HEK293 (cell line): ENCODE measurements at regions not wholly inside any gene's neighbourhood (a gene's known extent, or its start where the extent isn't known, plus 50 kb on each side); places are given as distances from the start of the nearest gene placed in this dataset.
"Not testable (repeated sequence)": the region's sequence is repeated elsewhere in the genome, so short reads cannot be mapped to it uniquely, and the experiment has no call there.

Experiments
- CTCF ChIA-PET: fragments of 350-600 bp; formaldehyde crosslinking; extraction: SDS; loops from one replicate; lab custom pipeline; 2021; ENCODE audit warnings: antibody characterized with exemption; lab: Yijun Ruan, JAX
- POLR2A ChIA-PET: fragments of 300-600 bp; formaldehyde crosslinking; extraction: SDS; loops from one replicate; lab custom pipeline; 2020; ENCODE audit warnings: antibody characterized with exemption, inconsistent platforms; lab: Yijun Ruan, JAX
- H3K27ac ChIP-seq: fragments of 200-500 bp; sonication (Bioruptor generic); 2 replicates; pipeline ENCODE4 v1.5.1; 2014; ENCODE audit warnings: low read depth, low read length, control low read depth, inconsistent platforms; ENCODE audit errors: extremely low read depth
- H3K36me3 ChIP-seq, 2 experiments: fragments of 200-500 bp in 1 of 2; sonication (Bioruptor generic) in 1 of 2; 1 replicate in 1 of 2; 2 replicates in 1 of 2; pipeline ENCODE4 v1.5.1; 2014 to 2017; ENCODE audit warnings: inconsistent platforms in 2 of 2, low read length in 2 of 2; ENCODE audit not compliant: control insufficient read depth in 2 of 2, insufficient read depth in 1 of 2
- H3K4me1 ChIP-seq: fragments of 200-500 bp; sonication (Bioruptor generic); 2 replicates; pipeline ENCODE4 v1.5.1; 2014; ENCODE audit warnings: mild to moderate bottlenecking, low read length, inconsistent platforms; ENCODE audit not compliant: control insufficient read depth, insufficient read depth
- H3K4me3 ChIP-seq: 2 replicates; pipeline ENCODE4 v1.5.1; 2011; ENCODE audit warnings: low read depth, mild to moderate bottlenecking, control low read depth, low read length, moderate library complexity
- H3K9me3 ChIP-seq: fragments of 200-500 bp; sonication (Bioruptor generic); 2 replicates; pipeline ENCODE4 v1.5.1; 2014; ENCODE audit warnings: low read depth, low read length, inconsistent platforms; ENCODE audit not compliant: control insufficient read depth, insufficient read depth
- GLI4 ChIP-seq: fragments of 450-650 bp; formaldehyde crosslinking; IDR thresholded peaks from 2 replicates; pipeline ENCODE4 v1.5.1; 2016; ENCODE audit warnings: missing biosample characterization, missing genetic modification characterization
- GLIS2 ChIP-seq: fragments of 450-650 bp; formaldehyde crosslinking; IDR thresholded peaks from 2 replicates; pipeline ENCODE4 v1.5.1; 2016; ENCODE audit warnings: missing biosample characterization, missing genetic modification characterization
- KLF16 ChIP-seq: fragments of 450-650 bp; formaldehyde crosslinking; IDR thresholded peaks from 2 replicates; pipeline ENCODE4 v1.5.1; 2017; ENCODE audit warnings: missing biosample characterization, missing genetic modification characterization
- KLF9 ChIP-seq: fragments of 450-650 bp; formaldehyde crosslinking; IDR thresholded peaks from 2 replicates; pipeline ENCODE4 v1.5.1; 2016; ENCODE audit warnings: missing biosample characterization, missing genetic modification characterization, low read depth
- SP2 ChIP-seq: fragments of 450-650 bp; formaldehyde crosslinking; IDR thresholded peaks from 2 replicates; pipeline ENCODE4 v1.5.1; 2016; ENCODE audit warnings: missing biosample characterization, missing genetic modification characterization
- YY2 ChIP-seq: fragments of 450-650 bp; formaldehyde crosslinking; IDR thresholded peaks from 2 replicates; pipeline ENCODE4 v1.5.1; 2016; ENCODE audit warnings: missing biosample characterization, missing genetic modification characterization
- ZFP41 ChIP-seq: fragments of 450-650 bp; formaldehyde crosslinking; IDR thresholded peaks from 2 replicates; pipeline ENCODE4 v1.5.1; 2016; ENCODE audit warnings: missing biosample characterization, missing genetic modification characterization, borderline replicate concordance
- ZNF112 ChIP-seq: fragments of 450-650 bp; formaldehyde crosslinking; IDR thresholded peaks from 2 replicates; pipeline ENCODE4 v1.5.0; 2017; ENCODE audit warnings: missing biosample characterization, missing genetic modification characterization
- ZNF184 ChIP-seq: fragments of 450-650 bp; IDR thresholded peaks from 2 replicates; pipeline ENCODE4 v1.5.1; 2018; ENCODE audit warnings: missing biosample characterization, mild to moderate bottlenecking, missing genetic modification characterization
- ZNF280C ChIP-seq: fragments of 450-650 bp; formaldehyde crosslinking; IDR thresholded peaks from 2 replicates; pipeline ENCODE4 v1.5.1; 2016; ENCODE audit warnings: missing biosample characterization, missing genetic modification characterization
- ZNF302 ChIP-seq: fragments of 450-650 bp; formaldehyde crosslinking; IDR thresholded peaks from 2 replicates; pipeline ENCODE4 v1.5.1; 2016; ENCODE audit warnings: missing biosample characterization, missing genetic modification characterization, low read depth
- ZNF416 ChIP-seq: fragments of 450-650 bp; formaldehyde crosslinking; IDR thresholded peaks from 2 replicates; pipeline ENCODE4 v1.5.1; 2016; ENCODE audit warnings: missing biosample characterization, missing genetic modification characterization
- ZNF624 ChIP-seq: fragments of 450-650 bp; formaldehyde crosslinking; IDR thresholded peaks from 2 replicates; pipeline ENCODE4 v1.5.1; 2017; ENCODE audit warnings: missing biosample characterization, missing genetic modification characterization
- ZNF704 ChIP-seq: fragments of 450-650 bp; formaldehyde crosslinking; IDR thresholded peaks from 2 replicates; pipeline ENCODE4 v1.5.1; 2016; ENCODE audit warnings: missing biosample characterization, missing genetic modification characterization
- ZNF768 ChIP-seq: fragments of 450-650 bp; formaldehyde crosslinking; IDR thresholded peaks from 2 replicates; pipeline ENCODE4 v1.5.1; 2018; ENCODE audit warnings: missing biosample characterization, mild to moderate bottlenecking, missing genetic modification characterization
- TF ChIP-seq, protein P1 (sequence below): fragments of 450-650 bp; formaldehyde crosslinking; IDR thresholded peaks from 2 replicates; pipeline ENCODE4 v1.5.0; 2017; ENCODE audit warnings: missing biosample characterization, missing genetic modification characterization, borderline replicate concordance
- TF ChIP-seq, protein P2 (sequence below): IDR thresholded peaks from 2 replicates; pipeline ENCODE4 v1.6.1; 2011; ENCODE audit warnings: mild to moderate bottlenecking, low read depth, low read length, borderline replicate concordance

DNA sequence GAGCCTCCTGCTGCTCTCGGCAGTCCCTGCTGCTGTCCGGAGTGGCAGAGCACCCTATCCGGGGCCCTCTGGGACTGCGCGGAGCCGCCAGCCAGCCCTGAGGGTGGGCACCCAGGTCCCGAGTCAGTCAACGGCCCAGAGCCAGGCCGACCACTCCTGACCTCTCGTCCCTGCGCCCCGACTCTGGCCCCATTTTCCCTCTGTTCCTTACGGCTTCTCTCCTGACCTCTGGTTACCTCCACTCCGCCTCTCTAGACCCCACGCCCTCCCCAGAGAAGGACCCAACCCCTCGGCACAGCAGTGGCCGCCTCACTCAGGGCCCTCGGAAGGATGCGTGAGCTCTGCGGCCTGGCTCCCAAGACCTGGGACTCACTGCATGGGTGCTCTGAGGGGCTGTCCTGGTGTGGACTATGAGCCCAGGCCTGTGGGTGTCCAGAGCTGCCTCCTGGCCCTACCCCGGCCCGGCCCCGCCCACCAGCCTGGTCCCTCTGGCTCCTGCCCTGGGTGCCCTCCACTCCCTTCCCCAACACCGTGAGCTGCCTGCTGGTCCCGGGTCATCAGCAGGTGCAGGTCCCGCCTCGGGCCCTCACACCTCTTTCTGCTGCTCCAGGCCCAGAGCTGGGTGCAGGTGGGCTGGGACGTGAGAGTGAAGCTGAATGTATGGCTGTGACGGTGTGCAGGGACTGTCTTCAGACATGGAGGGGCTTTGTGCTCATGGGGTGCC is 71.8 kb downstream of the TMEM121 start:
- H3K27ac ChIP-seq, CTCF ChIA-PET, H3K4me3 ChIP-seq, H3K9me3 ChIP-seq, H3K36me3 ChIP-seq, POLR2A ChIA-PET, H3K4me1 ChIP-seq: not testable (repeated sequence)

DNA sequence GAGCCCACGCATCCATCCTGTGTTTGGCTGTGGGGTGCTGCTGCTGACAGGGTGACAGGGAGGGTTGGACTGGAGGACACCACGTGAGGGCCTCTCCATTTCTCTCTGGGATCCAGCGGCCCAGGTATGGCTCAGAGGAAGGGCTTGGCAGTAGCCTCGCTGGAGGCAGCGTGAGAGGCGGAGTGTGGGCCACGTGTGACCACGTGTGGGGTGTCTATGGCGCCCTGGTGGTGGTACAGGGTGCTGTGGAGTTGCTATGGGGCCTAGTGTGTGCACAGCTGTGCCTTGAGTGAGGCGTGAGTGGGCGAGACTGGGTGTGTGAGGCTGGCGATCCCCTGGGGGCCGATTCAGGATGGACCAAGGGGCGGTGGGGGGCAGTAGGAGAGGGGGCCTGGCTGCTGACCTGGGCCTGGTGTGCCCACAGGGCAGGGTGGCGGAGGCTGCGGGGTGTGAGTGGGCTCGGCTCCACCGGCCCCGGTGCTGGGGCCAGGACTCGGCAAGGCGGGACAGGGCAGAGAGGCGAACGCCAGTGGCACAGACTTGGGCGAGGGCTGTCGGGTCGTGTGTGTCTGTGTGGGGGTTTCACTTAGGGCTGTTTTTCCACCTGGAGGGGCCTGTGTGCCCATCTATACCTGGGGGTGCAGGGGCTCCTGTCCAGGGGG is 72.7 kb downstream of the TMEM121 start:
- H3K4me3 ChIP-seq, H3K36me3 ChIP-seq, POLR2A ChIA-PET, H3K4me1 ChIP-seq, CTCF ChIA-PET, H3K27ac ChIP-seq, H3K9me3 ChIP-seq: not testable (repeated sequence)

- CTCF ChIA-PET, H3K36me3 ChIP-seq, POLR2A ChIA-PET, H3K4me1 ChIP-seq, H3K4me3 ChIP-seq, H3K27ac ChIP-seq, H3K9me3 ChIP-seq: not testable (repeated sequence)
These were observed 74.0 kb downstream of the TMEM121 start for GRCh38 chr14:105600195-105600938.

DNA sequence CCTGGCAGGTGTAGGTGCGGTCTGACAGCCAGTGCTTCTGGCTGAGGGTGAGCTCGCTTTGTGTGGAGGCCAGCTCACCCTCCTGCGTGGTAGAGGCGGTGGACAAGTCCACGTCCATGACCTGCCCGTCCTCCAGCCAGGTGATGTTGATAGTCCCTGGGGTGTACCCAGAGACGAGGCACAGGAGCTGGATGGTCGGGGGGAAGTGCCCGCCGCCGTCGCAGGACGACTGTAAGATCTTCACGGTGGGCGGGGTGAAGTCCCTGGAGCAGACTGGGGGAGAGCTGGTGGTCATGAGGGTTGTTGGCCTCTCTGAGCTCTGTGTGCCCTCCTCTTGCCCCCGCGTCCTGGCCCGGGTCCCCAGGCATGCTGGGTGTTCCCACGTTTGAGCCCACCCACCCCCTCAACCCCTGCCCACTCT is 74.6 kb downstream of the TMEM121 start:
- ChIA-PET POLR2A (no interaction called here), CTCF (interaction anchor here (0.6 kb wide), 2 partner anchors 403 to 949 kb away, joined by 3 to 4 read pairs; no protein-coding TSS in a partner anchor)
- Histone ChIP-seq H3K36me3 (no peaks in the 10 kb centered on the region), H3K4me3 (no peak overlapping the region), H3K27ac (no peak overlapping the region), H3K4me1 (no peaks in the 10 kb centered on the region), H3K9me3 (no peaks in the 10 kb centered on the region)
- no peak for TF ChIP-seq GLIS2
- no peak for TF ChIP-seq ZNF624 (tag by site-specific recombination)
- TF ChIP-seq, protein P1, sequence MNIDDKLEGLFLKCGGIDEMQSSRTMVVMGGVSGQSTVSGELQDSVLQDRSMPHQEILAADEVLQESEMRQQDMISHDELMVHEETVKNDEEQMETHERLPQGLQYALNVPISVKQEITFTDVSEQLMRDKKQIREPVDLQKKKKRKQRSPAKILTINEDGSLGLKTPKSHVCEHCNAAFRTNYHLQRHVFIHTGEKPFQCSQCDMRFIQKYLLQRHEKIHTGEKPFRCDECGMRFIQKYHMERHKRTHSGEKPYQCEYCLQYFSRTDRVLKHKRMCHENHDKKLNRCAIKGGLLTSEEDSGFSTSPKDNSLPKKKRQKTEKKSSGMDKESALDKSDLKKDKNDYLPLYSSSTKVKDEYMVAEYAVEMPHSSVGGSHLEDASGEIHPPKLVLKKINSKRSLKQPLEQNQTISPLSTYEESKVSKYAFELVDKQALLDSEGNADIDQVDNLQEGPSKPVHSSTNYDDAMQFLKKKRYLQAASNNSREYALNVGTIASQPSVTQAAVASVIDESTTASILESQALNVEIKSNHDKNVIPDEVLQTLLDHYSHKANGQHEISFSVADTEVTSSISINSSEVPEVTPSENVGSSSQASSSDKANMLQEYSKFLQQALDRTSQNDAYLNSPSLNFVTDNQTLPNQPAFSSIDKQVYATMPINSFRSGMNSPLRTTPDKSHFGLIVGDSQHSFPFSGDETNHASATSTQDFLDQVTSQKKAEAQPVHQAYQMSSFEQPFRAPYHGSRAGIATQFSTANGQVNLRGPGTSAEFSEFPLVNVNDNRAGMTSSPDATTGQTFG (tag by site-specific recombination) = no peak
- TF ChIP-seq SP2 (tag by site-specific recombination) = no peak
- no peak for TF ChIP-seq ZNF112 (tag by site-specific recombination)
- TF ChIP-seq YY2 = no peak
- TF ChIP-seq ZNF768 (tag by site-specific recombination) = no peak
- no peak for TF ChIP-seq ZFP41 (tag by site-specific recombination)
- TF ChIP-seq, protein P2, sequence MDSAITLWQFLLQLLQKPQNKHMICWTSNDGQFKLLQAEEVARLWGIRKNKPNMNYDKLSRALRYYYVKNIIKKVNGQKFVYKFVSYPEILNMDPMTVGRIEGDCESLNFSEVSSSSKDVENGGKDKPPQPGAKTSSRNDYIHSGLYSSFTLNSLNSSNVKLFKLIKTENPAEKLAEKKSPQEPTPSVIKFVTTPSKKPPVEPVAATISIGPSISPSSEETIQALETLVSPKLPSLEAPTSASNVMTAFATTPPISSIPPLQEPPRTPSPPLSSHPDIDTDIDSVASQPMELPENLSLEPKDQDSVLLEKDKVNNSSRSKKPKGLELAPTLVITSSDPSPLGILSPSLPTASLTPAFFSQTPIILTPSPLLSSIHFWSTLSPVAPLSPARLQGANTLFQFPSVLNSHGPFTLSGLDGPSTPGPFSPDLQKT = no peak
- no peak for TF ChIP-seq ZNF704
- TF ChIP-seq KLF16 (tag by site-specific recombination) = no peak
- no peak for TF ChIP-seq GLI4 (tag by site-specific recombination)
- TF ChIP-seq ZNF184 (tag by site-specific recombination) = no peak
- TF ChIP-seq ZNF416 (tag by site-specific recombination) = no peak
- no peak for TF ChIP-seq KLF9 (tag by site-specific recombination)
- TF ChIP-seq ZNF280C (tag by site-specific recombination) = no peak
- no peak for TF ChIP-seq ZNF302
